ENCODE measurements at regions not wholly inside any gene's neighbourhood (a gene's known extent, or its start where the extent isn't known, plus 50 kb on each side); places are given as distances from the start of the nearest gene placed in this dataset.

DNA sequence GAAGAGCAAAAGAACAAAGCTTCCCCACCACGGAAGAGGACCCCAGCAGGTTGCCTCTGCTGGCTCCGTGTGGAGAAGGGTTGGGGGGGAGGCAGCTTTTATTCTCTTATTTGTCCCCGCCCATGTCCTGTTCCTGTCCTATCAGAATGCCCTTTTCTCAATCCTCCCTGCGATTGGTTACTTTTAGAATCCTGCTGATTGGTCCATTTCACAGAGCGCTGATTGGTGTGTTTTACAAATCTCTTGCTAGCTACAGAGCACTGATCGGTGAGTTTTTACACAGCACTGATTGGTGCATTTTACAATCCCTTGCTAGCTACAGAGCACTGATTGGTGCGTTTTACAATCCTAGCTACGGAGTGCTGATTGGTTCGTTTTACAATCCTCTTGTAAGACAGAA, 100.6 kb upstream of the KLF13 start:
- H3K9me2 ChIP-seq (ENCODE audit: insufficient read depth, low read length): no peaks in the 10 kb centered on the region
- H4K20me1 ChIP-seq (ENCODE audit: insufficient read depth): no peaks in the 10 kb centered on the region
- H2AFZ ChIP-seq (ENCODE audit: low read depth, low read length): no peak overlapping the region
- H3K27ac ChIP-seq (ENCODE audit: low read length): no peak overlapping the region
- H3K4me2 ChIP-seq (ENCODE audit: low read length): no peak overlapping the region
- H3K79me2 ChIP-seq (replicated peaks; ENCODE audit: insufficient read depth, low read length): no peaks in the 10 kb centered on the region
- TF ChIP-seq EZH2 (IDR thresholded peaks at IDR 0.05; ENCODE audit: borderline replicate concordance, insufficient read depth, low read length, poor library complexity, severe bottlenecking) (no peak), POLR2AphosphoS5 (IDR thresholded peaks at IDR 0.05) (no peak), RAD21 (conservative IDR thresholded peaks at IDR 0.05) (no peak), MXI1 (conservative IDR thresholded peaks at IDR 0.05; ENCODE audit: poor library complexity, severe bottlenecking) (no peak), EP300 (conservative IDR thresholded peaks at IDR 0.05; ENCODE audit: poor library complexity, severe bottlenecking) (no peak), SMC3 (conservative IDR thresholded peaks at IDR 0.05; ENCODE audit: poor library complexity) (no peak), TAF1 (IDR thresholded peaks at IDR 0.05; ENCODE audit: low read depth) (no peak)
- TF ChIP-seq, protein P1, sequence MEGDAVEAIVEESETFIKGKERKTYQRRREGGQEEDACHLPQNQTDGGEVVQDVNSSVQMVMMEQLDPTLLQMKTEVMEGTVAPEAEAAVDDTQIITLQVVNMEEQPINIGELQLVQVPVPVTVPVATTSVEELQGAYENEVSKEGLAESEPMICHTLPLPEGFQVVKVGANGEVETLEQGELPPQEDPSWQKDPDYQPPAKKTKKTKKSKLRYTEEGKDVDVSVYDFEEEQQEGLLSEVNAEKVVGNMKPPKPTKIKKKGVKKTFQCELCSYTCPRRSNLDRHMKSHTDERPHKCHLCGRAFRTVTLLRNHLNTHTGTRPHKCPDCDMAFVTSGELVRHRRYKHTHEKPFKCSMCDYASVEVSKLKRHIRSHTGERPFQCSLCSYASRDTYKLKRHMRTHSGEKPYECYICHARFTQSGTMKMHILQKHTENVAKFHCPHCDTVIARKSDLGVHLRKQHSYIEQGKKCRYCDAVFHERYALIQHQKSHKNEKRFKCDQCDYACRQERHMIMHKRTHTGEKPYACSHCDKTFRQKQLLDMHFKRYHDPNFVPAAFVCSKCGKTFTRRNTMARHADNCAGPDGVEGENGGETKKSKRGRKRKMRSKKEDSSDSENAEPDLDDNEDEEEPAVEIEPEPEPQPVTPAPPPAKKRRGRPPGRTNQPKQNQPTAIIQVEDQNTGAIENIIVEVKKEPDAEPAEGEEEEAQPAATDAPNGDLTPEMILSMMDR (IDR thresholded peaks at IDR 0.05; ENCODE audit: poor library complexity, severe bottlenecking): no peak
- TF ChIP-seq, protein P2, sequence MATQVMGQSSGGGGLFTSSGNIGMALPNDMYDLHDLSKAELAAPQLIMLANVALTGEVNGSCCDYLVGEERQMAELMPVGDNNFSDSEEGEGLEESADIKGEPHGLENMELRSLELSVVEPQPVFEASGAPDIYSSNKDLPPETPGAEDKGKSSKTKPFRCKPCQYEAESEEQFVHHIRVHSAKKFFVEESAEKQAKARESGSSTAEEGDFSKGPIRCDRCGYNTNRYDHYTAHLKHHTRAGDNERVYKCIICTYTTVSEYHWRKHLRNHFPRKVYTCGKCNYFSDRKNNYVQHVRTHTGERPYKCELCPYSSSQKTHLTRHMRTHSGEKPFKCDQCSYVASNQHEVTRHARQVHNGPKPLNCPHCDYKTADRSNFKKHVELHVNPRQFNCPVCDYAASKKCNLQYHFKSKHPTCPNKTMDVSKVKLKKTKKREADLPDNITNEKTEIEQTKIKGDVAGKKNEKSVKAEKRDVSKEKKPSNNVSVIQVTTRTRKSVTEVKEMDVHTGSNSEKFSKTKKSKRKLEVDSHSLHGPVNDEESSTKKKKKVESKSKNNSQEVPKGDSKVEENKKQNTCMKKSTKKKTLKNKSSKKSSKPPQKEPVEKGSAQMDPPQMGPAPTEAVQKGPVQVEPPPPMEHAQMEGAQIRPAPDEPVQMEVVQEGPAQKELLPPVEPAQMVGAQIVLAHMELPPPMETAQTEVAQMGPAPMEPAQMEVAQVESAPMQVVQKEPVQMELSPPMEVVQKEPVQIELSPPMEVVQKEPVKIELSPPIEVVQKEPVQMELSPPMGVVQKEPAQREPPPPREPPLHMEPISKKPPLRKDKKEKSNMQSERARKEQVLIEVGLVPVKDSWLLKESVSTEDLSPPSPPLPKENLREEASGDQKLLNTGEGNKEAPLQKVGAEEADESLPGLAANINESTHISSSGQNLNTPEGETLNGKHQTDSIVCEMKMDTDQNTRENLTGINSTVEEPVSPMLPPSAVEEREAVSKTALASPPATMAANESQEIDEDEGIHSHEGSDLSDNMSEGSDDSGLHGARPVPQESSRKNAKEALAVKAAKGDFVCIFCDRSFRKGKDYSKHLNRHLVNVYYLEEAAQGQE (IDR thresholded peaks at IDR 0.05; ENCODE audit: borderline replicate concordance): no peak
- no peak overlapping the region for H3K9ac ChIP-seq (ENCODE audit: low read length)
- H3K36me3 ChIP-seq (ENCODE audit: insufficient read depth, low read length): no peaks in the 10 kb centered on the region
- H3K4me3 ChIP-seq (ENCODE audit: low read length): no peak overlapping the region
- H3K9me3 ChIP-seq (ENCODE audit: low read length): no peaks in the 10 kb centered on the region
- no peaks in the 10 kb centered on the region for H3F3A ChIP-seq (ENCODE audit: insufficient read depth, low read length, poor library complexity, severe bottlenecking)
- H3K27me3 ChIP-seq (ENCODE audit: insufficient read depth, low read depth, low read length): no peaks in the 10 kb centered on the region

DNA sequence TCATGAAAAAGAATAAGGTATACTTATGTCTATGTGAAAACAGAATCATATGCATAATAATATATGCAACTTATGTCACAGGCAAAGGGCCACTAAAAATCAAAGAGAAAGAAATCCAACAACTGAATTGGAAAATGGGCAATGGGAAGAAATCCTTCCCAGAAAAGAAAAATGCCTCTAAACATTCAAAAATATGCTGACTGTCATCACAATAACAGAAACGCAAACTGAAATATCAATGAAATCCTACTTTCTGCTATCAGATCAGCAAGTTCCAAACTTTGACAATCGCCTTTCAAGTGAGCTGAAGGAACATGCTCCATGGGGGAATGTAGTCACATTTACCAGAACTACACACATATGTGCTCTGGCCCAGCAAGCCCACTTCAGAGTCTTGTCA, 99.4 kb upstream of the KLF13 start:
- no peaks in the 10 kb centered on the region for H4K20me1 ChIP-seq (ENCODE audit: insufficient read depth)
- H3K36me3 ChIP-seq (ENCODE audit: insufficient read depth, low read length): no peaks in the 10 kb centered on the region

More for the DNA sequence above, 99.4 kb upstream of the KLF13 start:
- no peaks in the 10 kb centered on the region for H3K9me3 ChIP-seq (ENCODE audit: low read length)
- TF ChIP-seq MXI1 (conservative IDR thresholded peaks at IDR 0.05; ENCODE audit: poor library complexity, severe bottlenecking) (no peak), TAF1 (IDR thresholded peaks at IDR 0.05; ENCODE audit: low read depth) (no peak), SMC3 (conservative IDR thresholded peaks at IDR 0.05; ENCODE audit: poor library complexity) (no peak), POLR2AphosphoS5 (IDR thresholded peaks at IDR 0.05) (no peak), RAD21 (conservative IDR thresholded peaks at IDR 0.05) (no peak), EP300 (conservative IDR thresholded peaks at IDR 0.05; ENCODE audit: poor library complexity, severe bottlenecking) (no peak), EZH2 (IDR thresholded peaks at IDR 0.05; ENCODE audit: borderline replicate concordance, insufficient read depth, low read length, poor library complexity, severe bottlenecking) (no peak)
- TF ChIP-seq, protein P2 (IDR thresholded peaks at IDR 0.05; ENCODE audit: borderline replicate concordance): no peak
- TF ChIP-seq, protein P1 (IDR thresholded peaks at IDR 0.05; ENCODE audit: poor library complexity, severe bottlenecking): no peak
- no peak overlapping the region for H3K4me3 ChIP-seq (ENCODE audit: low read length)
- no peak overlapping the region for H2AFZ ChIP-seq (ENCODE audit: low read depth, low read length)
- no peak overlapping the region for H3K4me2 ChIP-seq (ENCODE audit: low read length)
- H3F3A ChIP-seq (ENCODE audit: insufficient read depth, low read length, poor library complexity, severe bottlenecking): no peaks in the 10 kb centered on the region
- H3K79me2 ChIP-seq (replicated peaks; ENCODE audit: insufficient read depth, low read length): no peaks in the 10 kb centered on the region
- no peaks in the 10 kb centered on the region for H3K9me2 ChIP-seq (ENCODE audit: insufficient read depth, low read length)
- H3K27me3 ChIP-seq (ENCODE audit: insufficient read depth, low read depth, low read length): no peaks in the 10 kb centered on the region
- H3K9ac ChIP-seq (ENCODE audit: low read length): no peak overlapping the region
- H3K27ac ChIP-seq (ENCODE audit: low read length): no peak overlapping the region
